ENCODE measurements at regions not wholly inside any gene's neighbourhood (a gene's known extent, or its start where the extent isn't known, plus 50 kb on each side); places are given as distances from the start of the nearest gene placed in this dataset.

GRCh38 chr5:97670447-97670846, 487.4 kb upstream of the RIOK2 start:
- TF ChIP-seq SIN3A (IDR thresholded peaks at IDR 0.05; ENCODE audit: borderline replicate concordance, insufficient read depth, low read depth, low read length): no peak
- no peak for TF ChIP-seq POLR2AphosphoS5 (IDR thresholded peaks at IDR 0.05; ENCODE audit: low read depth, low read length)
- TF ChIP-seq, protein P1, sequence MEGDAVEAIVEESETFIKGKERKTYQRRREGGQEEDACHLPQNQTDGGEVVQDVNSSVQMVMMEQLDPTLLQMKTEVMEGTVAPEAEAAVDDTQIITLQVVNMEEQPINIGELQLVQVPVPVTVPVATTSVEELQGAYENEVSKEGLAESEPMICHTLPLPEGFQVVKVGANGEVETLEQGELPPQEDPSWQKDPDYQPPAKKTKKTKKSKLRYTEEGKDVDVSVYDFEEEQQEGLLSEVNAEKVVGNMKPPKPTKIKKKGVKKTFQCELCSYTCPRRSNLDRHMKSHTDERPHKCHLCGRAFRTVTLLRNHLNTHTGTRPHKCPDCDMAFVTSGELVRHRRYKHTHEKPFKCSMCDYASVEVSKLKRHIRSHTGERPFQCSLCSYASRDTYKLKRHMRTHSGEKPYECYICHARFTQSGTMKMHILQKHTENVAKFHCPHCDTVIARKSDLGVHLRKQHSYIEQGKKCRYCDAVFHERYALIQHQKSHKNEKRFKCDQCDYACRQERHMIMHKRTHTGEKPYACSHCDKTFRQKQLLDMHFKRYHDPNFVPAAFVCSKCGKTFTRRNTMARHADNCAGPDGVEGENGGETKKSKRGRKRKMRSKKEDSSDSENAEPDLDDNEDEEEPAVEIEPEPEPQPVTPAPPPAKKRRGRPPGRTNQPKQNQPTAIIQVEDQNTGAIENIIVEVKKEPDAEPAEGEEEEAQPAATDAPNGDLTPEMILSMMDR (IDR thresholded peaks at IDR 0.05): no peak
- TF ChIP-seq, protein P2, sequence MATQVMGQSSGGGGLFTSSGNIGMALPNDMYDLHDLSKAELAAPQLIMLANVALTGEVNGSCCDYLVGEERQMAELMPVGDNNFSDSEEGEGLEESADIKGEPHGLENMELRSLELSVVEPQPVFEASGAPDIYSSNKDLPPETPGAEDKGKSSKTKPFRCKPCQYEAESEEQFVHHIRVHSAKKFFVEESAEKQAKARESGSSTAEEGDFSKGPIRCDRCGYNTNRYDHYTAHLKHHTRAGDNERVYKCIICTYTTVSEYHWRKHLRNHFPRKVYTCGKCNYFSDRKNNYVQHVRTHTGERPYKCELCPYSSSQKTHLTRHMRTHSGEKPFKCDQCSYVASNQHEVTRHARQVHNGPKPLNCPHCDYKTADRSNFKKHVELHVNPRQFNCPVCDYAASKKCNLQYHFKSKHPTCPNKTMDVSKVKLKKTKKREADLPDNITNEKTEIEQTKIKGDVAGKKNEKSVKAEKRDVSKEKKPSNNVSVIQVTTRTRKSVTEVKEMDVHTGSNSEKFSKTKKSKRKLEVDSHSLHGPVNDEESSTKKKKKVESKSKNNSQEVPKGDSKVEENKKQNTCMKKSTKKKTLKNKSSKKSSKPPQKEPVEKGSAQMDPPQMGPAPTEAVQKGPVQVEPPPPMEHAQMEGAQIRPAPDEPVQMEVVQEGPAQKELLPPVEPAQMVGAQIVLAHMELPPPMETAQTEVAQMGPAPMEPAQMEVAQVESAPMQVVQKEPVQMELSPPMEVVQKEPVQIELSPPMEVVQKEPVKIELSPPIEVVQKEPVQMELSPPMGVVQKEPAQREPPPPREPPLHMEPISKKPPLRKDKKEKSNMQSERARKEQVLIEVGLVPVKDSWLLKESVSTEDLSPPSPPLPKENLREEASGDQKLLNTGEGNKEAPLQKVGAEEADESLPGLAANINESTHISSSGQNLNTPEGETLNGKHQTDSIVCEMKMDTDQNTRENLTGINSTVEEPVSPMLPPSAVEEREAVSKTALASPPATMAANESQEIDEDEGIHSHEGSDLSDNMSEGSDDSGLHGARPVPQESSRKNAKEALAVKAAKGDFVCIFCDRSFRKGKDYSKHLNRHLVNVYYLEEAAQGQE (IDR thresholded peaks at IDR 0.05; ENCODE audit: insufficient read depth in 1 of 2, low read depth in 2 of 2, low read length in 1 of 2): no peak
- no peak for TF ChIP-seq TCF7L2 (IDR thresholded peaks at IDR 0.05; ENCODE audit: low read depth, low read length)
- H3K4me1 ChIP-seq (ENCODE audit: control insufficient read depth, insufficient read depth, low read length): no peaks in the 10 kb centered on the region
- no peak for ATAC-seq
- no peaks in the 10 kb centered on the region for H3K36me3 ChIP-seq (ENCODE audit: control insufficient read depth, insufficient read depth, low read length)
- CTCF ChIA-PET: no interaction called here
- H3K27ac ChIP-seq (ENCODE audit: low read length): no peak overlapping the region
- POLR2A ChIA-PET: no interaction called here
- intact Hi-C loops (cut with micrococcal nuclease; ENCODE audit: unreplicated experiment) (no loop called here), in situ Hi-C loops (cut with HindIII; ENCODE audit: low pct_unique_long_range_greater_than_20kb, low sequenced_read_pairs) (no loop called here)
- no peaks in the 10 kb centered on the region for H3K9me3 ChIP-seq (ENCODE audit: control insufficient read depth, insufficient read depth, low read depth, low read length)
- no peaks in the 10 kb centered on the region for H3K27me3 ChIP-seq (ENCODE audit: control insufficient read depth, insufficient read depth, low read length)
- no TSS peak for BruUV-seq (replicated peaks)
- DNase-seq (ENCODE audit: low read depth, low spot score): no peak
- no peak overlapping the region for H3K4me3 ChIP-seq (ENCODE audit: low read depth in 2 of 2, low read length in 2 of 2)

- POLR2A ChIA-PET: no interaction called here
- in situ Hi-C loops (cut with HindIII; ENCODE audit: low pct_unique_long_range_greater_than_20kb, low sequenced_read_pairs) (no loop called here), intact Hi-C loops (cut with micrococcal nuclease; ENCODE audit: unreplicated experiment) (no loop called here)
- no peaks in the 10 kb centered on the region for H3K36me3 ChIP-seq (ENCODE audit: control insufficient read depth, insufficient read depth, low read length)
- DNase-seq (ENCODE audit: low read depth, low spot score) (no peak), ATAC-seq (no peak)
- no peaks in the 10 kb centered on the region for H3K9me3 ChIP-seq (ENCODE audit: control insufficient read depth, insufficient read depth, low read depth, low read length)
- no peak overlapping the region for H3K27ac ChIP-seq (ENCODE audit: low read length)
- CTCF ChIA-PET: no interaction called here
- no TSS peak for BruUV-seq (replicated peaks)
- no peaks in the 10 kb centered on the region for H3K4me1 ChIP-seq (ENCODE audit: control insufficient read depth, insufficient read depth, low read length)
- no peaks in the 10 kb centered on the region for H3K27me3 ChIP-seq (ENCODE audit: control insufficient read depth, insufficient read depth, low read length)
- TF ChIP-seq, protein P2 (IDR thresholded peaks at IDR 0.05; ENCODE audit: insufficient read depth in 1 of 2, low read depth in 2 of 2, low read length in 1 of 2): no peak
- TF ChIP-seq POLR2AphosphoS5 (IDR thresholded peaks at IDR 0.05; ENCODE audit: low read depth, low read length) (no peak), TCF7L2 (IDR thresholded peaks at IDR 0.05; ENCODE audit: low read depth, low read length) (no peak), SIN3A (IDR thresholded peaks at IDR 0.05; ENCODE audit: borderline replicate concordance, insufficient read depth, low read depth, low read length) (no peak)
- TF ChIP-seq, protein P1 (IDR thresholded peaks at IDR 0.05): no peak
- H3K4me3 ChIP-seq (ENCODE audit: low read depth in 2 of 2, low read length in 2 of 2): no peak overlapping the region
These were observed 493.6 kb upstream of the RIOK2 start for GRCh38 chr5:97676608-97677007.
